Retina (tissue), 1 donor: ENCODE measurements at regions not wholly inside any gene's neighbourhood (a gene's known extent, or its start where the extent isn't known, plus 50 kb on each side); places are given as distances from the start of the nearest gene placed in this dataset.
"Not testable (repeated sequence)": the region's sequence is repeated elsewhere in the genome, so short reads cannot be mapped to it uniquely, and the experiment has no call there.

ENCODE experiments used
- DNase-seq: peaks from one replicate; pipeline ENCODE4 v3.0.0-alpha.2; 2016

- no peak for DNase-seq
Observed at GRCh38 chr2:20499387-20499786, 52.5 kb downstream of the RHOB start.

- no peak for DNase-seq
Observed at GRCh38 chr2:20501974-20502373, 55.1 kb downstream of the RHOB start.

DNA sequence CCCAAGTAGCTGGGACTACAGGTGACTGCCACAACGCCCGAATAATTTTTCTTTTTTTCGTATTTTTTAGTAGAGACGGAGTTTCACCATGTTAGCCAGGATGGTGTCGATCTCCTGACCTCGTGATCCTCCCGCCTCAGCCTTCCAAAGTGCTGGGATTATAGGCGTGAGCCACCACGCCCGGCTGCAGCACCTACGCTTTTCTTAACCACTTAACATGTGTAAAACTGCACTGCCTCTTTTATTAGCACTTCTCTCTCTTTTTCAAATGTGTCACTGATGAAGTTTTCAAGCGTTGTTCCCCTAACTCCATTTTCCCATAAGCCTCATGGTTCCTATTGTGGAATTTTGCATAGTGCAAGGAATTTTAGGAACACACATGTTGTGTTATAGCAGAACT is 55.6 kb downstream of the RHOB start:
- not testable (repeated sequence) for DNase-seq

GRCh38 chr2:20504174-20504573 is 57.3 kb downstream of the RHOB start:
- no peak for DNase-seq

GRCh38 chr2:20506201-20506685 is 59.4 kb downstream of the RHOB start:
- no peak for DNase-seq

DNA sequence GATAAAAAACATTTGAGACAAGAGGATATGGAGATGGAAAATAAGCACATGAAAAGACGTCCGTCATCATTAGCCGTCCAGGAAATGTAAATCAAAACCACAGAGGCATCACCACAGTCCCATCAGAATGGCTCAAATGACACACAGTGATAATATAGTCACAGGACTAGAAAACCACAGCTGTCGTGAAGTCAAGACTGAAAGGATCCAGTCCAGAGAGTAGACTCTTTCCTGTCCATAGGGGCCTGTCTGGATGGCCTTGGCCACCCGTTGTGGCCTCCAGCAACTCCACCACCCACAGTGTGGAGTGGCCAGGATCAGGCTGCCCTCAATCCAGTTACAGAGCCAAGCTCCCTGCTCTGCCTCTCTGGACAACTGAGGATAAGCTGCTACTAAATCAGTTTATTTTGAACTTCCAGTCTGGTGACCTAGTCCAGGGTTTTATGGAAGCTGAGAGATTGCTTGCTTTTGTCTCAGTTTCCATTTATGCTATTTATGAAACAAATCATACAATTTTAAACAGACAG is 60.4 kb downstream of the RHOB start:
- no peak for DNase-seq

GRCh38 chr2:20507711-20508110 is 60.8 kb downstream of the RHOB start:
- no peak for DNase-seq

GRCh38 chr2:20509301-20509769 is 62.5 kb downstream of the RHOB start:
- no peak for DNase-seq

- DNase-seq = no peak
Observed at GRCh38 chr2:20509770-20510490, 63.1 kb downstream of the RHOB start.

GRCh38 chr2:20511130-20511529 is 64.3 kb downstream of the RHOB start:
- no peak for DNase-seq

GRCh38 chr2:20512061-20512605 is 65.3 kb downstream of the RHOB start:
- DNase-seq = no peak

- DNase-seq = no peak
Observed at GRCh38 chr2:20513946-20514345, 67.1 kb downstream of the RHOB start.

DNA sequence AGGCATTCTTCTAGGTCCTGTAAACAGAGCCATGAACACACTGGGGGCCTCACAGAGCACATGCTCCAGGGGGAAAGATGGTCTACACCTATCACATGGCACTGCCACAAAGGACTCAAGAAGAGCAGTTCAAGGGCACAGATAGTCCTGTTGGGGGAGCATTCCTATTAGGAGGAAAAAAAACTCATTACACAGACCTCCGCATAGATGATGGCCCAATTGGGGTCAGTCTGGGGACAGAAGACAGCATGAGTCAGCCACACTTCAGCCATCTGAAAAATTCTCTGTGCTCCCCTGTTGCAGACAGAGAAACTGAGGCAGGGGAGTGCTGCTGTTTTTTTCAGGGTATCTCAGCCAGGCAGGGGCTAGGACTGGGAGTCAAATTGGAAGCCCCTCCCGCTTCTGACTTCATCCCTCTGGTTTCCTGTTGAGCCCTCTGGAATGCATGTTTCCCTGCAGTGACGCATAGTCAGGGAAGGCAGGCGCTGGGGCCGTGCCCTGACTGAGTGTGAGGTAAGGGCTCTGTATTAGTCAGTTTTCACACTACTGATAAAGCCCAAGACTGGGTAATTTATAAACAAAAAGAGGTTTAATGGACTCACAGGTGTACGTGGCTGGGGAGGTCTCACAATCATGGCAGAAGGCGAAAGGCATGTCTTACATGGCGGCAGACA is 67.9 kb downstream of the RHOB start:
- no peak for DNase-seq

GRCh38 chr2:20515290-20516220 is 68.7 kb downstream of the RHOB start:
- DNase-seq = no peak

DNA sequence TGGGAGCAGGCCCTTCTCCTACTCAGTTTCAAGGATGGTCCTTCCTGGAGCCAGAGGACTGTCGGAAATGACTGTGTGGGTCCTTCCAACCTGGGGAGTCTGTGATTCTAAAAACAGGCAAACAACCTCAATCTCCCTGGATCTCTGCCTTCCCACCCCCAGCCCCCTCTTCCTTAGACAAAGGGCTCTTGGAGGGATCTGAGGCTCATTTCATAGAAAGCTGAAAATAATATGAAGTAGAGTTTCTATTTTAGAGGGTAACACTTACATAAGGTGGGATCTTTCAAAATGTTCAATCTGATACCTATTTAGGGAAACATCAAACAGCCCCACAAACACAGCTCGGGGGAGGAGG is 69.4 kb downstream of the RHOB start:
- no peak for DNase-seq

DNA sequence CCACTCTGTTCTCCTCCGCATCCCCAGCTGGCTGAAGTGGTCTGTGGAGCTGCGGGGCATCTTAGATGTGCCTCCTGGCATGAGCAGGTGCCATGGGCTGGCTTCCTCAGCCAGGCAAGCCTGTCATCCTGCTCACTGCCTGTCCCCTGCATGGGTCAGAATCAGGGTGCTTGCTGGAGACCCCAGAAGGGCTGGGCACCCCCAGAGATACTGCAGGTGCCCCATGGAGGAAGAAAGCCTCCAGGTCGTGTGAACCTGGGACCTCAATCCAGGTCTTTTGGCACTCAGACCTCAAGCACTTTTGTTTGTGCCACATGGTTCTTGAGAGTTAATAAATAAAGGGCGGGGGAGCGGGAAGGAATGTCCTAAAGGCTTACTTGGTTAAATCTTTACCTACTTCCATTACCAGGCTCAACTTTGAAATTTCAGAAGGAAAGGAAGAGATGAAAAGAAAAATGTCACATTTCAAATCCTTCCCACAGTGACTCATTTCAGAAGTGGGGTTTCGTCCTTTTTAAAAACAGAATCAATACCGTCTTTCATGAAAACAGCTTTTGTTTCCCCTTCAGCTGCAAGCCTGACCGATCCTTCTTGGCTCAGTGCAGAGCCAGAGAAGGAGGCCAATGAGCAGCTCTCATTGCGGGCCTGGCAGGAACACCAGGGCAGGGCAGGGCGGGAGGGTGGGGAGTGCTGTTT is 69.9 kb downstream of the RHOB start:
- no peak for DNase-seq

DNA sequence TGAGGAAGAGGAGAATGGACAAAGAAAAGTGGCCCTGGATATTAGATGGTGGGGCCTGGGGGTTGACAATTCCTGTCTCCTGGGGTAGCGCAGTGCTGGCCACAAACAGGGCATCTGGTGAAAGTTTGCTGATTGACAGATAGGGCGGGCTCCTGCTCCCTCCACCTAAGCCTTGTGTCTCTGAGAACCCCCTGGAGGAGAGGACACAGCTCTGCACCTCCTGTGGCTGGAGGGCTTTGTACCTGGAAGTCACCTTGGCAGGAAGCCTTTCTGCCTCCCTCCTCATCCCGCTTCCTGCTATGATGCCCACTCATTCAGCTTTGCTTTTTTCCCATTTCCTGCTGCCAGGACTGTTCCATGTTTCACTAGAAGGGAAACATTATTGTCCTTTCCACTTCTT is 72.4 kb downstream of the RHOB start:
- DNase-seq = no peak

DNA sequence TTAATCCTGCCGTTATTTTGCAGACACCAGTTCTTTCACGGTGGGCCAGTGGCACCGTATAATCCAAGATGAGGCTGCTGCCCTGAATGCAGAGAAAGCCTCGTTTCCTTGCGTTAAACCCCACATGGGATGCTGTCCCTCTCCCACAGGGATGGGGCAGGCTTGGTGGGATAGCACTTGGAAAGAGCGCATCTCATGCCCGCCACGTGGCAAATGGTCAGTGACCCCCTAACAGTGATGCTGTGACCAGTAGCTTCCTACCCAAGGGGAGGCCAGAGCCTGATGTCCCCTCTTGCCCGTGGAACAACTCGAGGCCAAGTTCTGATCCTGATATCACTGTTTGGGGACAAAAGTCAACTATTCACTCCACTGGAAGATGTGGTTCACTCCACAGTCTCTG is 73.3 kb downstream of the RHOB start:
- DNase-seq = no peak

DNA sequence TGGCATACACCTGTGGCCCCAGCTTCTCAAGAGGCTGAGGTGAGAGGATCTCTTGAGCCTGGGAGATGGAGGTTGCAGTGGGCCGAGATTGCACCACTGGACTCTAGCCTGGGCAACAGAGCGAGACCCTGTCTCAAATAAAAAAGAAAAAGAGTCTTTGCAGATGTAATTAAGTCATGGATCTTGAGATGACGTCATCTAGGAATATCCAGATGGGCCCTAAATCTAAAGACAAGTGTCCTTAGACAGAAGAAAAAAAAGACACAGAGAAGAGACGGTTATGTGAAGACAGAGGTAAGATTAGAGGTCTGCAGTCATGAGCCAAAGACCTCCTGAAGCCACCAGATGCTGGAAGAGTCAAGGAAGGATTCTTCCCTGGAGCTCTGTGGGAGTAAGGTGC is 74.3 kb downstream of the RHOB start:
- no peak for DNase-seq

- no peak for DNase-seq
Observed at GRCh38 chr2:20521682-20522189, 74.9 kb downstream of the RHOB start.

DNA sequence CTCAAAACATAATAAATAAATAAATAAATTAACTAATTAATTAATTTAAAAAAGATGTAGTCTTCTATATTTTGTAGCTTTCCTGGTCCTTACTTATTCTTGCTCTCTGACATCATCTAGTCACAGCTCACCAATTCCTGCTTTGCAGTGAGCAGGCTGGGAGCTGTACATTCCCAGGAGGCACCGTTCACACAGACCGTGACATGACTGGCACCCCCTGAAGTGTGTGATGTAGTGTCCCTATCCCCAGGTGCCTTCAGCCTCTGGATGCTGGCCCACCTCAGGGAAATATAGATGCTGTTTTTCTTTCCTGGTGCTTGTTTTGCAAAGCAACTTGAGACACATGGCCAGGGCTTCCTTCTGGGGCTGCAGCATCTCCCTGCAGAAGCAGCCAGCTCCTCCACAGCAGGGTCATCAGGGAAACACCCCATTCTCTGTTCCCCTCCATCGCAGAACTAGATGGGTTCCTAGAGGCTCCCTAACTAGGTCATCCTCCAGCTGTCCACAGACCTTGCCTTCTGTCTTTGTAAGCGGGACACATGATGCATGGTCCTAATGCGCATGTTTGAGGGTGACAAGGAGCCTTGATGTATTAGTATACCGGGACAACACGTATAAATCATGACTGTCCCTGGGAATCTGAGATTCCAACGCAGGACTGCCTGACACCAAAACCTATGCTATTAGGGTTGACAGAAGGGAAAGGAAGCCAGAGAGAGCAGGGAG is 76.4 kb downstream of the RHOB start:
- DNase-seq = no peak
